HG03571 (cell line): ENCODE measurements at regions not wholly inside any gene's neighbourhood (a gene's known extent, or its start where the extent isn't known, plus 50 kb on each side); places are given as distances from the start of the nearest gene placed in this dataset.

Experiments used
- ATAC-seq: cut with Tn5 transposase; IDR thresholded peaks from one replicate; pipeline ENCODE4 v1.9.1; 2021; ENCODE audit not compliant: unreplicated experiment

GRCh38 chr13:111533900-111534683 is 213.7 kb downstream of the TEX29 start:
- no peak for ATAC-seq

GRCh38 chr13:111534751-111535522 is 214.5 kb downstream of the TEX29 start:
- no peak for ATAC-seq

- ATAC-seq, result no peak
These were observed 215.0 kb downstream of the TEX29 start for GRCh38 chr13:111535523-111535811.

GRCh38 chr13:111536075-111536642 is 215.7 kb downstream of the TEX29 start:
- ATAC-seq, result no peak

- ATAC-seq, result no peak
These were observed 216.8 kb downstream of the TEX29 start for GRCh38 chr13:111537115-111537728.

- no peak for ATAC-seq
These were observed 217.5 kb downstream of the TEX29 start for GRCh38 chr13:111537843-111538499.

- ATAC-seq, result no peak
These were observed 218.8 kb downstream of the TEX29 start for GRCh38 chr13:111539252-111539651.

GRCh38 chr13:111539791-111540446 is 219.5 kb downstream of the TEX29 start:
- ATAC-seq, result no peak

GRCh38 chr13:111540486-111540885 is 220.0 kb downstream of the TEX29 start:
- no peak for ATAC-seq

- ATAC-seq, result no peak
These were observed 220.9 kb downstream of the TEX29 start for GRCh38 chr13:111541345-111541744.

- ATAC-seq, result no peak
These were observed 221.5 kb downstream of the TEX29 start for GRCh38 chr13:111541752-111542529.

GRCh38 chr13:111542530-111543341 is 222.3 kb downstream of the TEX29 start:
- ATAC-seq, result no peak

- ATAC-seq, result no peak
These were observed 226.7 kb downstream of the TEX29 start for GRCh38 chr13:111546921-111547675.

GRCh38 chr13:111547726-111548273 is 227.4 kb downstream of the TEX29 start:
- ATAC-seq, result no peak

- no peak for ATAC-seq
These were observed 227.9 kb downstream of the TEX29 start for GRCh38 chr13:111548301-111548700.

- ATAC-seq, result no peak
These were observed 228.4 kb downstream of the TEX29 start for GRCh38 chr13:111548805-111549204.

GRCh38 chr13:111549464-111549863 is 229.0 kb downstream of the TEX29 start:
- peak; percentile 68 for ATAC-seq

- no peak for ATAC-seq
These were observed 229.6 kb downstream of the TEX29 start for GRCh38 chr13:111550062-111550461.
